Stimulated activated naive CD8-positive, alpha-beta T cell treated with anti-CD3 and anti-CD28 coated beads, Interleukin-15, Interleukin-2, amounts not matched to agents 100 U/mL and 50 U/mL, for 24 hours (primary cell): ENCODE measurements at regions not wholly inside any gene's neighbourhood (a gene's known extent, or its start where the extent isn't known, plus 50 kb on each side); places are given as distances from the start of the nearest gene placed in this dataset.
"Not testable (repeated sequence)": the region's sequence is repeated elsewhere in the genome, so short reads cannot be mapped to it uniquely, and the experiment has no call there.

Source experiments
- ATAC-seq: fragments of 150-1000 bp; cut with Tn5 transposase; one replicate; pipeline ENCODE4 v1.10.0; 2021
- DNase-seq: peaks from one replicate; pipeline ENCODE4 v3.0.0; 2021

DNA sequence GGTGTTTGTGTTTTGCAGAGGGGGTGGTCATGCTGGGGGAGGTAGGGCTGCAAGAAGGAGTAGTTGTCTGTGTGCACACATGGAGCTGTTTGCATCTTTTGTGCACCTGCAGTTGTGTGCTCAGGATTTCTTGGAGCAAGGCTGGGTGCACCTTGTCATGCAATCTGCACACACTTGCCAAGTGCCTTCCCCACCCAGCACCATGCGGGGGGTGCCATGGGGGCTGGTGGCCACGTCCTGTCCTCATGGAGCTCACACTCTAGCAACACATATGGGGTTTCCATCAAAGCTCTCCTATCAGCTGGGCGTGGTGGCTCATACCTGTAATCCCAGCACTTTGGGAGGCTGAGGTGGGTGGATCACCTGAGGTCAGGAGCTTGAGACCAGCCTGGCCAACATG lies 111.6 kb downstream of the CRLF3 start:
- ATAC-seq, DNase-seq: not testable (repeated sequence)

DNA sequence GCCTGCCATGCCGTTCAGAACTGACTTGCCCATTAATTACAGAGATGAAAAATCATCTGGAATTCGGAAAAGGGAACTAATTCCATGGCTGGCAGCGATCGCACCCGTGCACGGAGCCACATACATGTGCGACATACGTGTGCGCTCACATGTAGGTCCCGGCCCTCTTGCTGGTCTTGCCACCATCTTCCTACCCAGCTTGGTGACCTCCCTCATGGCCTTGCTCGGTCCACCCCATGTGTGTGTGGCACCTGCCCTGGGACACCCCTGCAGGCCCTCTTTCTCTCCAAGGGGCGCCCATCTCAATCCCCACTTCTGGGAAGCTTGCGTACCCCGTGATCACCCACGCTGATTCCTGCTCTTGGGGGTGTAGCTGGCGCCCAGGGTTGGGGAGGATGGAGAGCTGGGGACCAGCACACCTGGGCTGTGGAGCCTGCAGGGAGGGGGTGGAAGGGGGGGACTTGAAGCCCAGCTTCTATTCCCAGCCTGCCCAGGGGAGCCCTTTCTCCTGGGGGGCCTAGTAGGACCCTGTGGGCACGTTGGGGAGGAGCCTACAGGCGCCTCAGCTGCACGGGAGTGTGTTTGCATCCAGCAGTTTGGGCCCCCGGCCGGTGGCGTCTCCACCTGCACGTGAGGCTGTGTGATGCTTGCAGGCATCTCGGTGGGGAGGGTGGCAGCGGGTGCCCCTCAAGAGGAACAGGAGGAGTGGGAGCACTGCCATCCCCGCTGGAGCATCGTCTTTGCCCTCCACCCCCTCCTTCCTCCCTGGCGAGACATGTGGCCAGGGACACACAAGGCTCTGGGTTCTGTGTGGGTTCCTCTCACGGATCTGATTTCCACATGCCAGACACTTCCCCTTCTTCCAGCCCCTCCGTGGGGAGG lies 112.6 kb downstream of the CRLF3 start:
- not testable (repeated sequence) for ATAC-seq, DNase-seq

DNA sequence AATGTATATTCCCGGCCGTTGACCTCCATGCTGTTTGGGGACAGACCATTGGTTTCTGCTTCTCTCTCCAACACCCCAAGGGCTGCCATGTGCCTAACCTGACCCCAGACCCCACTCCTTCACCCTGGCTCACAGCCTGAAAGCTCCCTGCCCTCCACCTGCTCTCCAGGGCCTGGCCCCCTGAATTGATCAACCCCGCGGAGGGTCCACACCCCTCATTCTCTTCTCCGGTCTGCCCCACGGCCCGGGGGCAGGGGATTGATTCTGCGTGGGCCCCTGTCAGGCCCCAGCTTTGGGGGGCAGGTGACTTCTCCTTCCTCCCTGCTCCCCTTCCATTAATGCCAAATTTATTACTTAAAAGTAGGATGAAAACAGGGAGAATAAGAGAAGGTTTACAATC lies 113.3 kb downstream of the CRLF3 start:
- DNase-seq, ATAC-seq: not testable (repeated sequence)

DNA sequence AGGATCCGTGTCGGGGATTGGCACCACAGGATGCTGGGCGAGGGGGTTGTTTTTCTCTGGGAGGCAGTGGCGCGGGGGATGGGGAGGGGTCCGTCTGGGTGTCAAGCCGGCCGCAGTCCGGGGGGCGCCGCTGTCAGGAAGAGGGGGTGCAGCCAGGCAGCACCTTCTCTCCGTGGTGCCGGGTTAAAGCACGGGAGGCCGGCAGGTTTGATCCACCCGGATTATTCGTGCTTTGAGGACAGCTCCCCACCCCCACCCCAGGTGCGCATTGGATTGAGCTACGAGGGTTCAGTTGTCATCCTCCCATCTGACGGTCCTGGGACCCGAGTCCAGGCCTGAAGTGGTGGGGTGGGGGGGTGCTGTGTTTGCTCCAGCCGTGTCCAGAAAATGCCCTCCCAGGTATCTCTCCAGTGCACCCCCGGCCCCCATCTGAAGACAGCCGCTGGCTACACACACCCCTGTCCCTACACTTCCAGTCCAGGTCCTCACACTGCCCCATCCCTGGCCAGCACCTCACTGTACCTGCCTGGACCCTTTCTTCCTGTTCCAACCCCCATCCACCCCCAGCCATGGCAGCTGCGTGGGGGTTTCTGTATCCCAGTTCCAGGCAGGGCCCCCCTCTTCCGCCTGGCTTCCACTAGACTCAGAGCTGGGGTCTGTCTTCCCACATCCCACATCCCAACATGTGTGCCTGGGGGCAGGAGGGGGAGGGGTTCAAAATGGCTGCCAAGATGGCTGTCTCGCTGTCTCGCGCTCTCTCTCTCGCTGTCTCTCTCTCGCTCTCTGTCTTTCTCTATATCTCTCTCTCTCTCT lies 114.0 kb downstream of the CRLF3 start:
- ATAC-seq, DNase-seq: not testable (repeated sequence)

DNA sequence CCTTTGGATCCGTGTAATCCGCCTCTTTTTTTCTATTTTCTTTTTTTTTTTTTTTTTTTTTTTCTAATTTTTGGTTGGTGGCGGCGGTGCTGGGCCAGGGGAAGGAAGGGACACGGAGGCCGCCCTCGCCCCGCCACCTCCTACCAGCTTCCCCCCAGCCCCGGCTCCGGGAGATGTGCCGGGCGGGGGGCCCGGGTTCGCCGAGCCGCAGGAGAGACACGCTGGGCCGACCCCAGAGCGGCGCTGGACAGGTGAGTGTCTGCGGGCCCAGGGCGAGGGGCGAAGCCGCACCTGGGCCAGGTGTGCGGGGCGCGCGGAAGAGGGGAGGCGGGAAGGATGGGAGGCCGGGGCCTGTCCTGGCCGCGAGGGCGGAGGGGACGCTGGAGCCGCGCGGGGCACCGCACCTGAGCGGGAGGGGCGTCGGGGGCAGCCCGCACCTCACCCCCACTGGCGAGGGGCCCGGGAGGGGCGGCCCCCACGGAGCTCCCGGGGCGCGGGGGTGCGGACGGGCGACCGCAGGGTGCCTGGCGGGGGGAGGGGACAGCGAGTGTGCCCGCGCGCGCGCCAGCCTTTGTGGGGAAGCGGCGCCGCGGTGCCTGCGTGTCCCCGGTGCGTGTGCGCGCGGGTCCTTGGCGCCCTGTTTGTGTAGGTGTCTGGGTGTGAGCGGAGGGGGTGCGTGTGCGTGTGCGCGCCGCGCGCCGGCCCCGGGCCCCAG lies 114.8 kb downstream of the CRLF3 start:
- not testable (repeated sequence) for DNase-seq, ATAC-seq

DNA sequence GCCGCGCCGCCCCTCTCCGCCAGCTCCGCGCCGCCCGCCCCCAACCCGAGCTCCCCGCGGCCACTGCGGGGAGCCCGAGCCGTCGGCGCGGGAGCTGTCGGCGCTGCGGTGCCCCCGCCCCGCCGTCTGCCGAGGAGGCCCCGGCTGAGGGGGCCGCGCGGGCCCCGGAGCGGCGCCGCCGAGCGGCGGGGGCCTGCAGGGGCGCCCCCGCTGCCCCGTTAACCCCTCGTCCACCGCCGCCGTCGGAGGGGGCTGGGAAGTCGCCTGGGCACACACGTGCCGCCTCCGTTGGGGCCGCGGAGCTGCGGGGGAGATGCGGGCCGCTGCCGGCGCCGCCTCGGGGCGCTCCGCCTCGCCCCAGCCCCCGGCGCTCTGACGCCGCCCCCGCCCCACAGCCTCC lies 115.4 kb downstream of the CRLF3 start:
- not testable (repeated sequence) for DNase-seq
- ATAC-seq: peak; percentile 1

DNA sequence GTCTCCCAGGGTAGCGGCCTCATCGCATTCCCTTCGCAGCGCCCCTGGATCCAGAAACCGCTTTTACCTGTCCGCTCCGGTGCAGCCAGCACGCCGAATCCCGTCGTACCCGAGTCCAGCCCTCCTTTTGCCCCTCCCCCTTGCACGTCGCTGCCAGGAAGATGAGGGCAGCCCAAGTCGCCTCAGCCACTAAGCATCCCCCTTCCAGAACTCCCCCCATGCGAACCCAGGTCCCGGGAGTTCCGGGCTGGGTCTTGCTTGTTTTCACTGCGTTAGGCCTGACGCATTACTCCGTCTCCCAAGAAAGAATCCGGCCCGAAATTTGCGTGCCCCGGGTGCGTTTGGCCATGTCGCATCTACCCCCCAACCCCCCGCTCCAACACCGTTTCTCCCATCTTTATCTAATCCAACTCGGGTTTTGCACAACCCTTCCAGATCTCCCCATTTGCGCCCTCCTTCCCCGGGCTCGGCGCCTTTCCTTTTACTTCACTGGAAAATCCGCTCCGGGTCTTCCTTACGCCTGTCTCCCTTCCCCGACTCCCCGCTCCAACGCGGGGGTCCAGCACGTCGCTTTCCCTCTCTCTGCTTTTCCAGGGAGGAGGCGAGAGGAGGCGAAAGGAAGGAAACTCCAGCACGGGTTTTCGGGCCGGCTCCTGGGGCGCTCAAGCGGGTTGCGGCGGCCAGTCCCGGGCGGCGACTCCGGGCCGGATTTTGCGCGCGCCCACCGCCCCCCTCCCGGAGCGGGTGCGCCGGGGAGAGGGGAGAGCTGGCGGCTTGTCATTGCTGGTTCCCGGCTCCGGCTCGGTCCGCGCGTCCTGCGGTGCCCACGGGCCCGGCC lies 116.0 kb downstream of the CRLF3 start:
- ATAC-seq (peak; percentile 48), DNase-seq (peak; percentile 72)

DNA sequence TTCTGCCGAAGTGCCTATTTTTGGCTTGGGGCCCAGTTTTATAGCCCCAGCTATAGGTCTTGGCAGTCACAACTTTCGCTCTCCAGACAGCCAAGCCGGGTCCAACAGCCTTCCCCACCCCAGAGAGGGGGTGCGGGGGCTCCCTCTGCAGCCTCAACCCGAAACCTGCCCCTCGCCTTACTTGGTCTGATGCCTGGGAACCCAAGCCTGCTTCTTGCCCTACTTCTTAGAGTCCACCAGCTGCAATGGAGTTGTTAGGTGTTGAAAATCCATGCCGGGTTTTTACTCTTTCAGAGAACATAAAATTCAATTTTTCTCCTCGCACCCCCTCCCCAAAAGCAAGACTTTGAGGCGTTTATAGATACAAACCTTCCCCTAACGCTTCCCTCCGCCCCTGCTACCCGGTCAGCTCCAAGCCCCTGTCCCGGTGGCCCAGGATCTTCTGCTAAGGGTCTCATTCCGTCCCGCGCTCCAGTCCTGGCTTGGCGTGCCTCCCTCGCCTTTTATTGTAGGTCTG lies 116.7 kb downstream of the CRLF3 start:
- DNase-seq, ATAC-seq: not testable (repeated sequence)

DNA sequence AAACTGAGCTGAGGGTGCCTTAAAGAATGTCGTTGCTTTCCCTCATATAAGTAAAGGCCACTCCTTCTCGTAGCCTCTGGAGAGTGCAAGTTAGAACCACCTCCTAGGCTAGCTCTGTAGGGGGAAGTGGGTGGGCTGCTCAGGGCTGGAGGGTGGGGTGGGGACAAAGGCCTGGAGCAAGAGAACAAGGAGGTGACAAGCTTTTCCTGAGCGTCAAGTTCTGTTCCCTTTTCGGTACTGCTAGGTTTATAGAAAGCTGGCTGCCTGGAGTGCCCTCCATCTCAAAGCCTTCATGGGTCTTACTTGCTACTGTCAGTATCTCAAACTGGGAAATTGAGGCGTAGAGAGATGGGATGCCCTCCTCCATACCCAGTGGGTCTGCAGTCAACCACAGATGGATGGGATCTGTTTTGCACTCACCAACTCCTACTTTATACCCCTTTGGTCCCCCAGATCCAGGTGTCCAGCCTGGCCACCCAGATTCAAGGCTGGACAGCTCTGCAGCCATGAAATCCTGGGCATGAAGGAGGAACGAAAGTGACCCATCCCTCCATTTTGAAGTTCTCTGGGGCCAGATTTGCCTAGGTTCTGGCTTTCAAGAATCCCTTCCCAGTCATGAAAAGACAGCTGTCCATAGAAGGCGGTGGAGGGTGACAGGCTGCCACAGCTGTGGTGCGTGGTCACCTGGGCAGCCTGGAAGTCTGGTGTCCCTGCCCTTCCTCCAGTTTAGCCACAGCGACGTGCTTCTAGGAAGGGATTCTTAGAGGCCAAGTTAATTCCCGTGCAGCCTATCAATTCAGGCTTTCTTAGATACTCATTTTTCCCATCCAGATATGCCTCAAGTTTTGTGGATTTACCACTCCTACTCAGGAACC lies 117.8 kb downstream of the CRLF3 start:
- not testable (repeated sequence) for DNase-seq, ATAC-seq

DNA sequence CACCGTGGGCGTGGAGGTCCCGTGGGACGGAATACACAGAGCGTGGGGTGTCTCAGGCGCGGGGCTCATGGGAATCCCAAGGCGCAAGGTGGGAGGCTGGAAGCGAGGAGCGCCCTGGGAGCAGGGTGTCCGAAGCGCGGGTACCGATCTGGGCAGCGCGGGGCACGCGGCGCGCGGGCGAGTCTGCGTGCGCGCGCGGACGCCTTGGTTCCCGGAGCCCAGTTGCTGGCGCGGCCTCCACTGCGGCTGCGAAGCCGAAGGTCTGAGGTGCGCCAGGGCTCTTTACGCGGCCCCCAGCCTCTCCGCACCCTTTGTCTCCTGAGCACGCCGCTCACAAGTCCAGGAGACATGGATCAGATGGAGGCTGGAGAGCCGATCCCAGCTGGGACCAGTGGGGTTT lies 118.5 kb downstream of the CRLF3 start:
- not testable (repeated sequence) for DNase-seq, ATAC-seq

DNA sequence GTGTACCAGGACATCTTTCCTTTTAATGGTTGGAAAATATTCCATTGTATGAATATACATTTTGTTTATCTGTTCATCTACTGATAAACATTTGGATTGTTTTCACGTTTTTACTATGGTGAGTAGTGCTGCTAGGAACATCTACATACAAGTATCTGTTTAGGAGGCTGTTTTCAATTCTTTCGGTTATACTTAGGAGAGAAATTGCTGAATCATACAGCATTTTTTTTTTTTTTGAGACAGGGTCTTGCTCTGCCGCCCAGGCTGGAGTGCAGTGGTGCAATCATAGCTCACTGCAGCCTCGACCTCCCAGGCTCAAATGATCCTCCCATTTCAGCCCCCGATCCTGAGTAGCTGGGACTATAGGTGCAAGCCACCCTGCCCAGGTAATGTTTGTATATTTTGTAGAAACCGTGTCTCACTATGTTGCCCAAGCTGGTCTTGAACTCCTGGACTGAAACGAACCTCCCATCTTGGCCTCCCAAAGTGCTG lies 122.9 kb downstream of the CRLF3 start:
- no peak for ATAC-seq
- DNase-seq: no peak

DNA sequence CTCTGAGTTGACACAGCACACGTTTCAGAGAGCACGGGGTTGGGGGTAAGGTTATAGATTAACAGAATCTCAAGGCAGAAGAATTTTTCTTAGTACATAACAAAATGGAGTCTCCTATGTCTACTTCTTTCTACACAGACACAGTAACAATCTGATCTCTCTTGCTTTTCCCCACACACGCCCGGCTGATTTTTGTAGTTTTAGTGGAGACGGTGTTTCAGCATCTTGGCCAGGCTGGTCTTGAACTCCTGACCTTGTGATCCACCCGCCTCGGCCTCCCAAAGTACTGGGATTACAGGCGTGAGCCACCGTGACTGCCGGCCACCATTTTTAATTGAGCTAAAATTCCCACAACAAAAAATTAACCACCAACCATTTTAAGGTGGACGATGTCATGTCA lies 123.7 kb downstream of the CRLF3 start:
- not testable (repeated sequence) for ATAC-seq, DNase-seq

DNA sequence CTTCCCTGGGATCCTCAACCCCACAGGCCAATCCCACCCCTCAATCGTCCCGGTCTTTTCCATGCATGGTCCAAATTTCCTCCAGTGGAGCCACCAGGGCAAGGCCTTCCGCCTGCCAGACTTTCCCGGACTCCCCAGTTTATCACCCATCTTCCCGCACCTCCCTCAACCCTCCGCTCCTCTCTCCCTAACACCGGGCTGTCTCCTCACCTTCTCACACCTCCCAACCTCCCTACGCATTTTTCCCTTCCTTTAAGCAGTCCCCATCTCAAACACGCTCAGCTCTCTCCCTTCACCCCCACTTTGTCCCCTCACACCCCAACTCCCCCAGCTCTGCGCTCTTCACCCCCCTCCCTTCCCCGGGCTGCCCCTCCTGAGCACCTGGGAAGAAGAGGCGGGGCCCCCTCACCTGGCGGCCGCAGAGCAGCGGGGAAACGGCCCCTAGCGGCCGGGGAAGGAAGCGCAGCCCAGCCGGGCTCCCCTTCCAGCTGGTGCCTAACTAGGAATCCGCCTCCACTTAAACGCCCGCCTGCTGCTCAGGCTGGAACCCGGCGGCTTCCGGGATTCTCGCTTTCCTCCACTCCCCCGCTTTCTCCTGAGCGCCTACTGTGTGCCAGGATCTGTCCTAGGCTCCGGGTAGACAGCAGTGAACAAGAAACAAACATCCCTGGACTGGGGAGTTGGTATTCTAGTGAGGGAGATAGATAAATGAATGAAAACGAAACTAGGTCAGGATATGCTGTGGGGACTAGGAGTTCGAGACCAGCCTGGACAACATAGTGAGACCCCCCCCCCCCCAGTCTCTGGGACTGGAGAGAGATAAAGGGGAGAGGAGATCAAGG lies 126.7 kb downstream of the CRLF3 start:
- DNase-seq (peak; percentile 81), ATAC-seq (peak; percentile 83)

DNA sequence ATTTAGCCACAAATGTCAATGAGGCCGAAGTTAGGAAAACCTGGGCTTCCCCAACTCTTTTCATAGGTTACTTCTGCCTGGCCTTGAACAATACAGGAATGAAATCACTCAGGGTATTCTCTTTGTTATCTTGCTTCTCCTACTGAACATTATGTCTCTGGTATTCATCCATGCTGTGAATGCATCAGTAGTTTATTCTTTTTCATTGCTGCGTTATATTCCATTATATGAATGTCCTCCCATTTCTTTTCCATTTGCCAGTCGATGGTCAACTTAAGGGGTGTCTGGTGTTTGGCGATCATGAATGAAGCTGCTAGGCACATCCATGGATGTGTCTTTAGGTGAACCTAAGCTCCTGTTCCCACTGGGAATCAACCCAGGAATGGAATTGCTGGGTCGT lies 128.3 kb downstream of the CRLF3 start:
- no peak for ATAC-seq
- DNase-seq: no peak

DNA sequence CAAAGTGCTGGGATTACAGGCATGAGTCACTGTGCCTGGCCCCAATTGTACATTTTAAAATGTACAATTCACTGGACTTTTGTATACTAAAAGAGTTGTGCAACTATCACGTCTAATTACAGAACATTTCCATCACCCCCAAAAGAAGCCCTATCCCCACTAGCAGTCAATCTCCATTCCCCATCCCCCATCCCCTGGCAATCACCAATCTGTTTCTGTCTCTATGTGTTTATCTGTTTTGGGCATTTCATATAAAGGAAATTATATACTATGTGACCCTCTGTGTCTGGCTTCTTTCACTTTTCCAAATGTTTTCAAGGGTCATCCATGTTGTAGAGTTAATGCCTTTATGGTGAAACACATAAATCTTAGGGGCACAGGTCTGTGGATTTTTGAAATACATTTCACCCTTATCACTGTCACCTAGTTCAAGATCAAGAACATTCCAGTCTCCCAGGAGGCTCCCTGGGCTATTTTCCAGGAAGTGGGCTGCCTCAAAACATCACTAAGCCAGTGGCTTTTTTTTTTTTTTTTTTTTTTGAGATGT lies 129.2 kb downstream of the CRLF3 start:
- ATAC-seq, DNase-seq: not testable (repeated sequence)

DNA sequence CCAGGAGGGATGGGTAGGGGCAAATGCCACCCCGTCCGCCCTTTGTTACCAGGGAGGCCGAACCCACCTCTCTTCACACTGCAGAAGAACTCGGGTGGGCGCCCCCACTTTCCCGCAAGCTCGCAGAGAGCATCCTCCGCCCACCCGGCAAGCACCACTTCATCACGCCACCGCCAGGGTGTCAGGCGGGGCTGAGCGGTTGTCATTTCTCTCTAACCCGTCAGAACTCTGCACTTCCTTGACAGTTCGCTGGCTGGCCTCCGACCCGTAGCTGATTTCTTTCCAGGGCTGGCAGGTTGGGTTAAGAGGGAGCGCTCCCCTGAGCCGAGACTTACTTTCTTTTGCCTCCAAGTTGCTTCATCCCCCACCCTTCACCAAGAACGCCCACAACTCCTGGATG lies 130.7 kb downstream of the CRLF3 start:
- ATAC-seq: peak; percentile 67
- peak; percentile 63 for DNase-seq

DNA sequence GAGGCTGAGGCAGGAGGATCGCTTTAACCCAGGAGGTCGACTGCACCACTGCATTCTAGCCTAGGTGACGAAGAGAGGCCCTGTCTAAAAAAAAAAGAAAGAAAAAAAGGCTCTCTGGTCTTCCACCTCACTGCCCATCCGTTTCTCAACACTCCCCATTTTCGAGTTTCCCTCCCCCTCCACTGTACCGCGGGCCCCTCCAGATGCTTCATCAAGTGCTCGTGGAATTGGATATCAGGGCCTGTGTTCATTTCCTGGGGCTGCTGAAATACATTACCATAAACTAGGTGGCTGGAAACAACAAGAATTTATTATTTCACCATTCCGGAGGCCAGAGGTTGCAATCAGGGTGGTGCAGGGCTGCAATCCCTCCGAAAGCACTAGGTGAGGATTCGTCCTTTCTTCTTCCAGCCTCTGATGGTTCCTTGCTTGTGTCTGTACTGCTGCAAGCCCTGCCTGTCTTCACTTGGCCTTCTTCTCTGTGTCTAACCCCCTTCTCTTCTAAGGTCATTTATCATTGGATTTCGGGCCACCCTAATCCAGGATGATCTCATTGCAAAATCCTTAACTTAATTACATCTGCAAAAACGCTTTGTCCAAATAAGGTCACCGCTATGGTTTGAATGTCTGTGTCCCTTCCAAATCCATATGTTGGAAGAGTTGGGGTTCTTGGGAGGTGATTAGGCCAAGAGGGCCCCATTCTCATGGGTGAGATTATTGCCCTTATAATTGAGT lies 135.1 kb downstream of the CRLF3 start:
- ATAC-seq, DNase-seq: not testable (repeated sequence)
